B cell (primary cell): ENCODE measurements at regions not wholly inside any gene's neighbourhood (a gene's known extent, or its start where the extent isn't known, plus 50 kb on each side); places are given as distances from the start of the nearest gene placed in this dataset.

Source experiments
- ATAC-seq: fragments of 200-7000 bp; cut with Tn5 transposase; one replicate; pipeline ENCODE4 v1.10.0; 2021; ENCODE audit warnings: low read depth, mild to moderate bottlenecking, moderate number of reproducible peaks, moderate library complexity
- CTCF ChIA-PET: fragments of 350-600 bp; sonication (Branson Sonifier 250); formaldehyde crosslinking; loops from one replicate; lab custom pipeline; 2021; ENCODE audit warnings: antibody characterized with exemption, inconsistent platforms; lab: Charles Lee
- POLR2A ChIA-PET: fragments of 350-600 bp; sonication (Branson Sonifier 250); formaldehyde crosslinking; loops from one replicate; lab custom pipeline; 2021; ENCODE audit warnings: antibody characterized with exemption; lab: Charles Lee
- DNase-seq: peaks from one replicate; pipeline ENCODE4 v3.0.0; 2013
- H2AFZ ChIP-seq: 2 replicates; pipeline ENCODE4 v1.6.1; 2012; ENCODE audit warnings: mild to moderate bottlenecking, low read depth, low read length; ENCODE audit not compliant: insufficient read depth, poor library complexity, severe bottlenecking
- H3K27ac ChIP-seq, 2 donors: 1 replicate in 1 of 2; 2 replicates in 1 of 2; pipeline ENCODE4 v1.5.1; 2012 to 2013; ENCODE audit warnings: low read length in 2 of 2, mild to moderate bottlenecking in 2 of 2, moderate library complexity in 1 of 2
- H3K27me3 ChIP-seq, 4 experiments: fragments of 200-600 bp in 1 of 4; sonication (generic) in 1 of 4; replicated peaks in 1 of 4; 1 replicate in 2 of 4; 2 replicates in 2 of 4; pipeline versions ENCODE4 v1.6.1 to v1.7.0; 2013 to 2016; ENCODE audit warnings: low read length in 3 of 4, mild to moderate bottlenecking in 2 of 4, mixed read lengths in 1 of 4, moderate library complexity in 1 of 4; ENCODE audit not compliant: insufficient read depth in 4 of 4, control insufficient read depth in 3 of 4; ENCODE audit errors: control extremely low read depth in 1 of 4
- H3K36me3 ChIP-seq, 2 experiments: replicated peaks in 1 of 2; 1 replicate in 1 of 2; 2 replicates in 1 of 2; pipeline versions ENCODE4 v1.6.1 to v1.7.1; 2013; ENCODE audit warnings: low read length in 1 of 2; ENCODE audit not compliant: insufficient read depth in 2 of 2, control insufficient read depth in 1 of 2; ENCODE audit errors: control extremely low read depth in 1 of 2, extremely low read depth in 1 of 2
- H3K4me1 ChIP-seq, 2 donors: fragments of 200-600 bp in 1 of 2; sonication (generic) in 1 of 2; 1 replicate in 1 of 2; 2 replicates in 1 of 2; pipeline versions ENCODE4 v1.5.1 to v1.6.1; 2013 to 2017; ENCODE audit warnings: low read length in 2 of 2; ENCODE audit not compliant: control insufficient read depth in 2 of 2, insufficient read depth in 2 of 2
- H3K4me2 ChIP-seq: replicated peaks from 2 replicates; pipeline ENCODE3; 2012; ENCODE audit warnings: mild to moderate bottlenecking, low read depth, low read length; ENCODE audit not compliant: poor library complexity, severe bottlenecking
- H3K4me3 ChIP-seq, 5 experiments: fragments of 200-600 bp in 1 of 5; sonication (generic) in 1 of 5; 1 replicate in 3 of 5; 2 replicates in 2 of 5; pipeline versions ENCODE4 v1.5.1 to v1.7.0; 2011 to 2016; ENCODE audit warnings: low read length in 4 of 5, mild to moderate bottlenecking in 4 of 5, low read depth in 2 of 5, control low read depth in 1 of 5, moderate library complexity in 1 of 5; ENCODE audit not compliant: insufficient read depth in 1 of 5; ENCODE audit errors: control extremely low read depth in 1 of 5, extremely low read depth in 1 of 5
- H3K79me2 ChIP-seq: fragments of 200-600 bp; sonication (generic); one replicate; pipeline ENCODE4 v1.6.0; 2016; ENCODE audit warnings: low read length; ENCODE audit not compliant: control insufficient read depth, insufficient read depth
- H3K9ac ChIP-seq: fragments of 200-600 bp; sonication (generic); 2 replicates; pipeline ENCODE4 v1.6.1; 2017; ENCODE audit warnings: mild to moderate bottlenecking, low read length, moderate library complexity
- H3K9me3 ChIP-seq, 3 donors: one replicate each; pipeline versions ENCODE4 v1.6.1 to v1.7.1; 2013; ENCODE audit warnings: low read length in 2 of 3; ENCODE audit not compliant: control insufficient read depth in 2 of 3, insufficient read depth in 1 of 3; ENCODE audit errors: control extremely low read depth in 1 of 3
- H4K20me1 ChIP-seq: 2 replicates; pipeline ENCODE4 v1.6.0; 2012; ENCODE audit warnings: mild to moderate bottlenecking, low read length; ENCODE audit not compliant: insufficient read depth, control insufficient read depth, poor library complexity, severe bottlenecking
- H3K27ac Mint-ChIP-seq: one replicate; pipeline ENCODE4 v1.8.0; 2021; ENCODE audit warnings: mixed read lengths
- H3K27me3 Mint-ChIP-seq: one replicate; pipeline ENCODE4 v1.8.0; 2021; ENCODE audit warnings: mixed read lengths
- H3K4me1 Mint-ChIP-seq: one replicate; pipeline ENCODE4 v1.8.0; 2021; ENCODE audit warnings: mixed read lengths
- H3K4me3 Mint-ChIP-seq: one replicate; pipeline ENCODE4 v1.8.0; 2021; ENCODE audit warnings: mixed read lengths
- H3K9me3 Mint-ChIP-seq: one replicate; pipeline ENCODE4 v1.8.0; 2022; ENCODE audit warnings: mixed read lengths; ENCODE audit not compliant: insufficient read depth
- EZH2 ChIP-seq: IDR thresholded peaks from 2 replicates; pipeline ENCODE4 v1.6.1; 2012; ENCODE audit warnings: borderline replicate concordance, low read depth, mild to moderate bottlenecking, moderate library complexity, low read length; ENCODE audit not compliant: insufficient read depth, poor library complexity, severe bottlenecking
- WGBS: methylation state at CpG from one replicate; pipeline ENCODE4 v1.1.5; 2013; ENCODE audit warnings: missing lambda C conversion rate; ENCODE audit not compliant: insufficient coverage; 5-methylcytosine and 5-hydroxymethylcytosine counted together
- intact Hi-C: fragments of 100-400 bp; cut with micrococcal nuclease; formaldehyde crosslinking; loops from one replicate; pipeline ENCODE4 v1.10.0; 2022
- TF ChIP-seq, protein P1 (sequence below): fragments of 200-600 bp; IDR thresholded peaks from one replicate; pipeline ENCODE4 v1.8.0; 2022; ENCODE audit warnings: antibody characterized with exemption, mild to moderate bottlenecking

DNA sequence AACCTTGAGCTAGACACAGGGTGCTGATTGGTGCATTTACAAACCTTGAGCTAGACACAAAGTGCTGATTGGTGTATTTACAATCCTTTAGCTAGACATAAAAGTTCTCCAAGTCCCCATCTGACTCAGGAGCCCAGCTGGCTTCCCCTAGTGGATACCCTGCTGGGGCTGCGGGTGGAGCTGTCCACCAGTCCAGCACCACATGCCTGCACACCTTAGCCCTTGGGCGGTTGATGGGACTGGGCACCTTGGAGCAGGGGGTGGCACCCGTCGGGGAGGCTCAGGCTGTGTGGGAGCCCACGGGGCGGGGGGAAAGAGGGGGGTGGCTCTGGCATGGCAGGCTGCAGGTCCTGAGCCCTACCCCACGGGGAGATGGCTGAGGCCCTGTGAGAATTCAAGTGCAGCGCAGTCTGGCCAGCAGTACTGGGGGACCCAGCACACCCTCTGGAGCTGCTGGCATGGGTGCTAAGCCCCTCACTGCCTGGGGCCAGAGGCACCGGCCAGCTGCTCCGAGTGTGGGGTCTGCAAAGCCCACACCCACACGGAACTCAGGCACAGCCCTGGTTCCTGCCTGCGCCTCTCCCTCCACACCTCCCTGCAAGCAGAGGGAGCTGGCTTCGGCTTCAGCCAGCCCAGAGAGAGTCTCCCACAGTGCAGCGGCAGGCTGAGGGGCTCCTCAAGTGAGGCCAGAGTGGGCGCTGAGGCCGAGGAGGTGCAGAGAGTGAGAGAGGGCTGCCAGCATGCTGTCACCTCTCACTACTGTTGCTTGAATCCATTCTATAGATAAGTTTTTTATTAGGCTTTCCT is 369.8 kb upstream of the SMIM30 start:
- no peak for DNase-seq
- no peaks in the 10 kb centered on the region for H3K27me3 Mint-ChIP-seq
- no peaks in the 10 kb centered on the region for H4K20me1 ChIP-seq
- H3K4me3 Mint-ChIP-seq: no peak overlapping the region
- POLR2A ChIA-PET: no interaction called here
- ATAC-seq: no peak
- CTCF ChIA-PET: no interaction called here
- no peak overlapping the region for H2AFZ ChIP-seq
- no peak overlapping the region for H3K27ac ChIP-seq
- peaks cover 8% of the 10 kb centered on the region for H3K9me3 Mint-ChIP-seq
- peaks cover 0 to 12% (median 0%) of the 10 kb centered on the region in 3 donors for H3K9me3 ChIP-seq
- H3K36me3 ChIP-seq: no peaks in the 10 kb centered on the region
- H3K27me3 ChIP-seq: no peaks in the 10 kb centered on the region
- H3K79me2 ChIP-seq: no peaks in the 10 kb centered on the region
- no peak overlapping the region for H3K27ac Mint-ChIP-seq
- TF ChIP-seq, protein P1, sequence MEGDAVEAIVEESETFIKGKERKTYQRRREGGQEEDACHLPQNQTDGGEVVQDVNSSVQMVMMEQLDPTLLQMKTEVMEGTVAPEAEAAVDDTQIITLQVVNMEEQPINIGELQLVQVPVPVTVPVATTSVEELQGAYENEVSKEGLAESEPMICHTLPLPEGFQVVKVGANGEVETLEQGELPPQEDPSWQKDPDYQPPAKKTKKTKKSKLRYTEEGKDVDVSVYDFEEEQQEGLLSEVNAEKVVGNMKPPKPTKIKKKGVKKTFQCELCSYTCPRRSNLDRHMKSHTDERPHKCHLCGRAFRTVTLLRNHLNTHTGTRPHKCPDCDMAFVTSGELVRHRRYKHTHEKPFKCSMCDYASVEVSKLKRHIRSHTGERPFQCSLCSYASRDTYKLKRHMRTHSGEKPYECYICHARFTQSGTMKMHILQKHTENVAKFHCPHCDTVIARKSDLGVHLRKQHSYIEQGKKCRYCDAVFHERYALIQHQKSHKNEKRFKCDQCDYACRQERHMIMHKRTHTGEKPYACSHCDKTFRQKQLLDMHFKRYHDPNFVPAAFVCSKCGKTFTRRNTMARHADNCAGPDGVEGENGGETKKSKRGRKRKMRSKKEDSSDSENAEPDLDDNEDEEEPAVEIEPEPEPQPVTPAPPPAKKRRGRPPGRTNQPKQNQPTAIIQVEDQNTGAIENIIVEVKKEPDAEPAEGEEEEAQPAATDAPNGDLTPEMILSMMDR: no peak
- TF ChIP-seq EZH2: no peak
- H3K9ac ChIP-seq: no peak overlapping the region
- intact Hi-C loops: no loop called here
- H3K4me1 Mint-ChIP-seq: no peaks in the 10 kb centered on the region
- H3K4me2 ChIP-seq: no peak overlapping the region
- no peaks in the 10 kb centered on the region for H3K4me1 ChIP-seq
- no peak overlapping the region for H3K4me3 ChIP-seq
- WGBS: 92% methylated on average over 11 of the region's 16 CpGs

DNA sequence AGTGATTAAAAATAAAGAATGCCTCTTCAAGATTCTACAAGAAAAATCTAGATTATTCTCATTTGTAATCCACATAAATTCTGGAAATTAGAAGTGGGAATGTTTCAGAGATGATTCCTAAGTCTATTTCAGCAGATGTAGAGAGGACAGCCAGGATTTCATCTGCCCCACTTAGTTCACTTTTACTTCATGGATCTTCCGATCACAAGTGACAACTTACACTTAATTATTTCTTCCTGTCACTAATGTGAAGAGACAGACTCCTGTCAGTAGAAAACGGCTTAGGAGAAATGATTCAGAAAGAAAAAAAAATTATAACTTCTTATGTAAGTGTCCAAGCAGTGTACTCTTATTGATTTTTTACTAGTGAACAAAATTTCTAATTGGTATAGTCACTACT is 368.2 kb upstream of the SMIM30 start:
- intact Hi-C loops: no loop called here

More for the DNA sequence above, 368.2 kb upstream of the SMIM30 start:
- Mint-ChIP-seq H3K27ac (no peak overlapping the region), H3K4me1 (no peaks in the 10 kb centered on the region), H3K27me3 (no peaks in the 10 kb centered on the region), H3K9me3 (peaks cover 8% of the 10 kb centered on the region), H3K4me3 (no peak overlapping the region)
- H3K27me3 ChIP-seq: no peaks in the 10 kb centered on the region
- no peak for TF ChIP-seq EZH2
- TF ChIP-seq, protein P1: no peak
- POLR2A ChIA-PET: no interaction called here
- WGBS: no CpG with 5 or more reads among the region's 2 CpGs
- no peak overlapping the region for H3K27ac ChIP-seq
- no peak overlapping the region for H3K4me3 ChIP-seq
- no peaks in the 10 kb centered on the region for H3K36me3 ChIP-seq
- CTCF ChIA-PET: no interaction called here
- ATAC-seq (no peak), DNase-seq (no peak)
- H3K79me2 ChIP-seq: no peaks in the 10 kb centered on the region
- H4K20me1 ChIP-seq: no peaks in the 10 kb centered on the region
- no peaks in the 10 kb centered on the region for H3K4me1 ChIP-seq
- no peak overlapping the region for H3K9ac ChIP-seq
- H3K4me2 ChIP-seq: no peak overlapping the region
- H2AFZ ChIP-seq: no peak overlapping the region
- peaks cover 0 to 12% (median 0%) of the 10 kb centered on the region in 3 donors for H3K9me3 ChIP-seq
